NCI-H446 treated with DMSO at 0.1 percent for 48 hours (cell line): ENCODE measurements at regions not wholly inside any gene's neighbourhood (a gene's known extent, or its start where the extent isn't known, plus 50 kb on each side); places are given as distances from the start of the nearest gene placed in this dataset.
"Not testable (repeated sequence)": the region's sequence is repeated elsewhere in the genome, so short reads cannot be mapped to it uniquely, and the experiment has no call there.

Experiments
- DNase-seq: peaks from one replicate; lab custom pipeline; 2025; lab: John Stamatoyannopoulos, UW

DNA sequence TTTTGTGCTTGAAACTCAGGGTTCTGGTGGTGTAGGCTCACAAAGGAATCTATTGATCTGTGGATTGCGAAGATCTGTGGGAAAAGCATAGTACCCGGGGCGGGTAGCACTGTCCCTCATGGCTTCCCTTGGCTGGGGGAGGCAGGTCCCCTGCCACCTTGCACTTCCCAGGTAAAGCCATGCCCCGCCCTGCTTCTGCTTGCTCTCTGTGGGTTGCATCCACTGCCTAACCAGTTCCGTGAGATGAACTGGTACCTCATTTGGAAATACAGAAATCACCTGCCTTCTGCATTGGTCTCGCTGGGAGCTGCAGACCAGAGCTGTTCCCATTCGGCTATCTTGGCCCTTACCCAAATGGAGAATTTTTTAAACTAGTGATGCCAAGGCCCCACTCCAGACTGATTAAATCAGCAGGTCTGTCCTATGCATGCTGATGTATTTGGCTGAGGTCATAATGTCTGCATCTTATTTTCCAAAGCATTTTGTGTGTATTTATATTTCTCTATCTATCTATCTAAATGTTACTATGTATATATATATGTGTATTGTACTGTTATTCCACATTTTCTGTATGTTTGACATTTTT lies 65.5 kb upstream of the SLC7A14 start:
- DNase-seq: no peak

DNA sequence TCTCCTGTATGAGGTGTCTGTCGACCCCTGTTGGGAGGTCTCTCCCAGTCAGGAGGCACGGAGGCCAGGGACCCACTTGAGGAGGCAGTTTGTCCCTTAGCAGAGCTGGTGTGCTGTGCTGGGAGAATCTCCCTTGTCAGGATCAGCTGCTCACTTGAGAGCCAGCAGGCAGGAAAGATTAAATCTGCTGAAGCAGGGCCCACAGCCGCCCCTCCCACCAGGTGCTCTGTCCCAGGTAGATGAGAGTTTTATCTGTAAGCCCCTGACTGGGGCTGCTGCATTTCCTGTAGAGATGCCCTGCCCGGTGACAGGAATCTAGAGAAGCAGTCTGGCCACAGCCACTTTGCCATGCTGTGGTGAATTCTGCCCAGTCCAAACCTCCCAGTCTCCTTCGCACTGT lies 64.7 kb upstream of the SLC7A14 start:
- DNase-seq: not testable (repeated sequence)

DNA sequence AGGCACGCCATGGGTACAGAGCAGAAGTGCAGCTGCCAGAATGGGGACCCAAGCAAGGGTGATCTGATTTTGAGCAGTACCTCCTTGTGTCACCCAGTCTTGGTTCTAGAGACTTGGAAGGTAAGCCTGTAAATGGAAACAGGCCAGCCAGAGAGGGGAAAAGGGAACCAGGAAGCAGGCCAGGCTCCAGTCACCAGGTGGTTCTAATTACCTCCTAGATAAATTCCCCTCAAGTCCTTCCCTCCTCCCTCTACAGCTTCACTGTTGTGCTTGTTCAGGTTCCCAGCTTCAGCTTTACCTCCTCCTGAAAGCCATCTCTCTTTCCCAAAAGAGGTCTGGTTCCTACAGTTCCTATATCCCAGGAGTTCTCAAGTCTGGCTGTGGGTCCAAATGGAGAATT lies 58.8 kb upstream of the SLC7A14 start:
- no peak for DNase-seq

DNA sequence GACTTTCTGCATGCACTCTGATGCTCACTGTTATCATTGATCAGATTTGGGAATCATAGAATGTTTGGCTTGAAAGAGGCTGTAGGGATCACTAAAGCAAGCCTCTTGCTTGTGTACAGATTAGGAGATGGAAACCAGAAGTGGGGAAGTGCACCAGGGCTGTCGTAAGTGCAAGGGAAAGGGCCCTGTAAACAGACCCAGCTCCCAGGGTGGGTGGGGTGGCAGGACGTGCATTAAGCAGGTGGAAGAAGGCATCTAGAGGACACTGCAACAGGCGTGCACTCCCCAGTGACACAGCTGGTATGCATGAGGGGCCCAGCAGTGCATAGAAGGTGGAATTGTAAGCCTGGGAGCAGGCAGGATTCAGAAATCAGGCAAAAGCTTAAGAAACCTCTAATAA lies 58.0 kb upstream of the SLC7A14 start:
- DNase-seq: no peak

DNA sequence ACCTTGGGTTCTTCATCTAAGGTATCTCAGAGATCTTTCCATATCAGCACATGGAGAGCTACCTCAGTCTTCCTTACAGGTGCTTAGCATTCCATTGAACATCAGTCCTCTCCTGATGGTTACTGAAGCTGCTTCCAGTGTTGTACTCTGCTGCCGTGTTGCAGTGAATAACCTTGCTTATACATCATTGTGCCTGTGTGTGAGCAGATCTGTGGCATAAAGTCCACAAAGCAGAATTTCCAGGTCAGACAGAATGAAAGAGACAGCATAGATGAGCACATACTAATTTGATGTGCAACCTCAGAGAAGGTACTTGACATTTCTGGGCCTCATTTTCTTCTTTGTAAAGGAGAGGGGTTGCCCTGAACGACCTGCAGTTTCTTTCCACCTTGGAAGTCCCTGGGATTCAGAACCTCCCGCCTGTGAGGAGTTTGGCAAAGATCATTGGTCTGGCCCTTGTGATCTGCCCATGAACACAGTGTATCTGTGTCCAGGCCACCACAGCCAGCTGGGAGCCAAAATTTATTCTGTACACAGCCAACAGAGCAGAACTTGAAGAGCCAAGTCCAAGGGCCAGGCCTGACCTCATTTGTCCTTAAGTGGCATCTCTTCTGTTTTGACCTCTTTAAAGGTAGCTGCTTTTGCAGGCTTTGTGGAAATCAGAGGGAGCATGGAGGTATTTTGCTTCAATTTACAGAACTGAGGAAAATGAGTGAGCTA lies 57.2 kb upstream of the SLC7A14 start:
- DNase-seq: no peak

DNA sequence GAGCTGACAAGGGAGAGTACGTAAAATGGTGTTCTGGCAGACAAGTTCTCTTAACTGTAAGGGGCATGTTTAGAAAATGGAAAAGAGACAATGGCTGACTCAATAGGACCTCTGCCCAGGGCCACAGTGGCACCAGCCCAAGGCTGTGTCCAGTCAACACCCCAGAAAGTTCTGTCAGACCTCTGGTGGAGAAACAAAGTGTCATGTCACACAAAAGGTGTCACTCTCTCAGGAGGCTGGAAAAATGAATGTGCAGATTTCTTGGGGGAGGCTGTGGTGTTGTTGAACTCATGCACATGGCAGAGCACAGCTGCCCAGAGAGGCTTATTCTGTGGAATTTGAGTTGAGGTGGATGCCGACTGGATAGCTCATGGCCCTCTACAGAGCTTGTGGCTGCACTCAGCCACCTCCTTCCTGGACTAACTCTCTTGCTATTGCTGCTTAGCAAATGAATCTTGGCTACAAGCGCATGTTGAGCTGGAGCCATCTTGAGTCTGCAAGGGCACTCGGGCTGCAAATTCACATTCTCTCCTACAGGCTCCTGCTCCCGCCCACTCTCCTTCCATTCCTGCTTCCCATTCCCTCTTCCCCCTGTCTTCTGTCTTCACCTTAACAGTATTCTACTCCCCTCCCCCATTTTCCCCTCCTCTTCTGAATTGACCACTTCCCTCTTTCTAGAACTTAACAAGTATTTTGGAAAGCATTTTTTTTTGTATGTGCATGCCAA lies 55.8 kb upstream of the SLC7A14 start:
- DNase-seq: peak; percentile 69

DNA sequence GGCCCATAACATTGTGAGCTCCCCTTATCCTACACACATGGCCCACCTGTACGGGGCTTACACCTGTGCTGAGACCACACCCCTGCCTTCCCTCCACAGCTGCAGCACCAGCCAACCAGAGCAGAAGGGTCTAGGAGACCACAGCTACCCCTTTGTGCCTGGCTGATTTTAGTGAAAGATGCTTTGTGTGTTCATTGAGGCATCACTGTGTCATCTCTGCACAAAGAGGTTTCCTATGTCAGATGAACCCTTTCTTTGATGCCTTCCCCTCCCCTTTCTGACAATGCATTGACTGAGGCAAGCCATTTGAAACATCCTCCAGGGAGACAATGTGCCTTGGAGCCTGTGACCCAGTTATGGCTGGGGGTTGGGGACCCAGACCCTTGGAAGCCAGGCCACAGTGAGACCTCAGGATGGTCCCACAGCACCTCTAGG lies 54.9 kb upstream of the SLC7A14 start:
- DNase-seq: no peak

DNA sequence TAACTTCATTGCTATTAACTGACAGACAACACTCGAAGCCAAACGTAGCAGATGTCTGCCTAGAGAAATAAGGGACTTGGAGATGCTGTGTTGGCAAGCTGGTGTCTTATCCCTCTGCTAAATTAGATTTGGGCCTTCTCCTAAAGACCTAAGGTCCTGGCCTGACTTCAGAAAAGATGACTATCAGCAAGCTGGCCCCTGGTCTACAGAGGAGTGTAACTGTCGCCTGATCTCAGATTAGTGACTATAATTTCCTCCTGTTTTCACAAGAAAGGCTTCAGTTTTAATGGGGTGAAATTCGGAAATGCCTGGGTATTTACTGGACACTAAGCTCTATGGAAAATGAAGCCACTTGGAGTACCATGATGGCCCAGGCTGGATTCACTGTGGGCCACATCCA lies 53.1 kb upstream of the SLC7A14 start:
- DNase-seq: peak; percentile 88

DNA sequence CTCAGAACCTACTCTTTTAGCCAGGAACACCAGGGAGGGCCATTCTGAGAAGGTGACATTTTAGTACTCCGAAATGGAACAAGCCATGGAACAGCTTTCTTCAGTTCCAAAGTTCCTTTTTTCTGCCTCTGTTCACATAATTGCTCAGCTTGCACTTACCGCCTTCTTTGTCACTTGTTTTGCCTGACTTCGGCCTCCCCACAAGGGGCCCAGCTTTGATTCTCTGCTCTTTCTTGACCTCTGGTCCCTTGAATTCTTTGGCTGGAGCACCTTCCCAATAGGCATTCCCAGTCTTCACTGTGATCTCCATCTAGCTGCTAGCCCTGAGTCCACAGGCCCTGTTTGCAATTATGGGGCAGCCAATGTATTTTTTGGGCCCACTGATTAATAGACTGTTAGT lies 51.4 kb upstream of the SLC7A14 start:
- DNase-seq: no peak

DNA sequence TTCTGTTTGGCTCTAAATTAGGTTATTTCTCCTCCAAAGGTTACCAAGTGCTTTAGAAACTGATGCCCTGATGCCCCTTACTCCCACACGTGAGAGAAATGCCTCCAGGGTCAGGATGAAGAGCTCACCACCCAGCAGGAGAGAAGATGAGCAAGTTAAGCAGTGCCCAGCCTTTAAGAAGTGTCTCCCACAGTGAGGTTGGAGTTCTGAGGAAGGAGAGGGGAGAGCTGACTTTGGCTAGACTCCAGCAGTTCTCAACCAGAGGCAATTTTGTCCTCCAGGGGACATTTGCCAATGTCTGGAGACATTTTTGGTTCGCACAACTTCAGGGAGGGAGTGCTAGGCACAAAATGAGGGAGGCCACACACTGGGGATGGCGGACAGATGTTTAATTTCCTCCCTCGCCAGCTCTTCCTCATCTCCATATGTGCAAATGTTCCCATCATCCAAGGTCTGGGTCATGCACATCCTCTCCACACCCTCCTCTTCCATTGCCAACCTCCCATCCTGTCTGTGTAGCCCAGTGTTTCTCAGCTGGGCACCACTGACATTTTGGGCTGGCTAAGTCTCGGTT lies 50.6 kb upstream of the SLC7A14 start:
- peak; percentile 67 for DNase-seq
